HCT116 (cell line): ENCODE measurements at regions not wholly inside any gene's neighbourhood (a gene's known extent, or its start where the extent isn't known, plus 50 kb on each side); places are given as distances from the start of the nearest gene placed in this dataset.

Source experiments
- ATAC-seq: fragments of 200-7000 bp; cut with Tn5 transposase; 2 replicates; pipeline ENCODE4 v1.9.1; 2020; ENCODE audit warnings: mild to moderate bottlenecking, moderate library complexity
- BruUV-seq: library from RNA; stranded (reverse); fragments of 400-500 nt; replicated peaks from 2 replicates; lab custom pipeline; 2021; lab: Mats Ljungman, UMichigan
- CTCF ChIA-PET: fragments of 300-600 bp; sonication (Branson Sonifier 250); formaldehyde crosslinking; loops from one replicate; lab custom pipeline; 2021; ENCODE audit warnings: antibody characterized with exemption; lab: Charles Lee
- POLR2A ChIA-PET: fragments of 300-600, 350-600 bp; sonication (Branson Sonifier 250); formaldehyde crosslinking; loops from one replicate; lab custom pipeline; 2021; ENCODE audit warnings: antibody characterized with exemption; lab: Charles Lee
- RAD21 ChIA-PET, 2 experiments: fragments of 300-600 bp; sonication (Branson Sonifier 250); formaldehyde crosslinking; loops; one replicate each; lab custom pipeline; 2023; ENCODE audit warnings: low total read pairs in 2 of 2; ENCODE audit not compliant: uncharacterized antibody in 2 of 2, unreplicated experiment in 2 of 2, low non-redundant PET in 1 of 2; lab: Charles Lee
- DNase-seq: peaks from one replicate; pipeline ENCODE4 v3.0.0-alpha.2; 2010; ENCODE audit warnings: low read depth, low spot score
- H2AFZ ChIP-seq: fragments of 200-600 bp; shearing (Covaris generic), sonication (generic); 2 replicates; pipeline ENCODE4 v1.6.1; 2017; ENCODE audit warnings: low read depth, mixed run types, mixed read lengths, antibody characterized with exemption, low read length; ENCODE audit not compliant: poor library complexity, severe bottlenecking
- H3K27ac ChIP-seq: 2 replicates; pipeline ENCODE4 v1.5.1; 2012; ENCODE audit warnings: low read depth, low read length
- H3K27me3 ChIP-seq: fragments of 200-600 bp; sonication (generic); 2 replicates; pipeline ENCODE4 v1.6.1; 2016; ENCODE audit warnings: mixed run types, low read length, mixed read lengths; ENCODE audit not compliant: insufficient read depth
- H3K36me3 ChIP-seq, 2 experiments: fragments of 200-500 bp in 1 of 2; fragments of 200-600 bp in 1 of 2; sonication (Bioruptor generic) in 1 of 2; sonication (generic) in 1 of 2; 2 replicates each; pipeline versions ENCODE4 v1.5.1 to v1.6.1; 2014 to 2016; ENCODE audit warnings: low read length in 2 of 2, inconsistent platforms in 1 of 2, mixed read lengths in 1 of 2, mixed run types in 1 of 2; ENCODE audit not compliant: insufficient read depth in 2 of 2, control insufficient read depth in 1 of 2
- H3K4me1 ChIP-seq, 2 experiments: fragments of 200-600 bp in 1 of 2; sonication (generic) in 1 of 2; 2 replicates each; pipeline versions ENCODE4 v1.5.1 to v1.6.1; 2012 to 2017; ENCODE audit warnings: low read length in 2 of 2, inconsistent platforms in 1 of 2, mild to moderate bottlenecking in 1 of 2, mixed read lengths in 1 of 2, mixed run types in 1 of 2, moderate library complexity in 1 of 2; ENCODE audit not compliant: insufficient read depth in 2 of 2, control insufficient read depth in 1 of 2
- H3K4me2 ChIP-seq: fragments of 200-600 bp; sonication (generic); 2 replicates; pipeline ENCODE4 v1.6.1; 2017; ENCODE audit warnings: mixed run types, low read length, mixed read lengths
- H3K4me3 ChIP-seq, 2 experiments: fragments of 200-600 bp in 1 of 2; sonication (generic) in 1 of 2; replicated peaks in 1 of 2; 2 replicates each; pipeline ENCODE4 v1.5.1; 2011 to 2016; ENCODE audit warnings: low read length in 2 of 2, control low read depth in 1 of 2, low read depth in 1 of 2, mild to moderate bottlenecking in 1 of 2, mixed read lengths in 1 of 2, mixed run types in 1 of 2
- H3K79me2 ChIP-seq: fragments of 200-600 bp; sonication (generic); 2 replicates; pipeline ENCODE4 v1.6.1; 2017; ENCODE audit warnings: mild to moderate bottlenecking, mixed run types, low read length, moderate library complexity, mixed read lengths; ENCODE audit not compliant: insufficient read depth
- H3K9ac ChIP-seq: fragments of 200-600 bp; sonication (generic); 2 replicates; pipeline ENCODE4 v1.6.1; 2016; ENCODE audit warnings: low read length, mixed read lengths
- H3K9me2 ChIP-seq: fragments of 200-600 bp; sonication (generic), shearing (Covaris generic); 2 replicates; pipeline ENCODE4 v1.6.1; 2017; ENCODE audit warnings: mixed run types, mild to moderate bottlenecking, moderate library complexity; ENCODE audit not compliant: insufficient read depth
- H3K9me3 ChIP-seq, 2 experiments: fragments of 200-500 bp in 1 of 2; fragments of 200-600 bp in 1 of 2; sonication (Bioruptor generic) in 1 of 2; sonication (generic) in 1 of 2; 2 replicates each; pipeline ENCODE4 v1.6.1; 2014 to 2017; ENCODE audit warnings: low read length in 2 of 2, mixed read lengths in 2 of 2, inconsistent platforms in 1 of 2, low read depth in 1 of 2, mild to moderate bottlenecking in 1 of 2, mixed run types in 1 of 2, moderate library complexity in 1 of 2; ENCODE audit not compliant: control insufficient read depth in 1 of 2, insufficient read depth in 1 of 2
- H4K20me1 ChIP-seq: fragments of 200-600 bp; sonication (generic), shearing (Covaris generic); 2 replicates; pipeline ENCODE4 v1.6.1; 2017; ENCODE audit warnings: mixed run types, mild to moderate bottlenecking, moderate library complexity; ENCODE audit not compliant: insufficient read depth
- CEBPB ChIP-seq: IDR thresholded peaks from 2 replicates; pipeline ENCODE4 v1.6.1; 2012; ENCODE audit warnings: low read depth
- EGR1 ChIP-seq: IDR thresholded peaks from 2 replicates; pipeline ENCODE4 v1.6.1; 2012; ENCODE audit warnings: low read depth
- EZH2 ChIP-seq: fragments of 200-600 bp; sonication (generic); IDR thresholded peaks from 2 replicates; pipeline ENCODE4 v1.6.1; 2017; ENCODE audit warnings: antibody characterized with exemption, mixed run types
- EZH2phosphoT487 ChIP-seq: fragments of 200-600 bp; IDR thresholded peaks from 2 replicates; pipeline ENCODE4 v1.6.1; 2018; ENCODE audit warnings: antibody characterized with exemption, borderline replicate concordance
- FOSL1 ChIP-seq: IDR thresholded peaks from 2 replicates; pipeline ENCODE4 v1.6.1; 2012; ENCODE audit warnings: low read depth
- JUND ChIP-seq: IDR thresholded peaks from 2 replicates; pipeline ENCODE4 v1.6.1; 2012
- POLR2AphosphoS5 ChIP-seq: IDR thresholded peaks from 2 replicates; pipeline ENCODE4 v1.6.1; 2011; ENCODE audit warnings: mild to moderate bottlenecking, low read depth, low read length, moderate library complexity
- SIN3A ChIP-seq: IDR thresholded peaks from 2 replicates; pipeline ENCODE4 v1.6.1; 2012; ENCODE audit warnings: low read depth
- SP1 ChIP-seq: IDR thresholded peaks from 2 replicates; pipeline ENCODE4 v1.6.1; 2012; ENCODE audit warnings: low read depth
- SRF ChIP-seq: IDR thresholded peaks from 2 replicates; pipeline ENCODE4 v1.6.1; 2012; ENCODE audit warnings: low read depth
- TCF7L2 ChIP-seq: IDR thresholded peaks from 2 replicates; pipeline ENCODE4 v1.7.0; 2011; ENCODE audit warnings: borderline replicate concordance, inconsistent platforms; ENCODE audit not compliant: insufficient read depth, insufficient read length; ENCODE audit errors: extremely low read depth
- YY1 ChIP-seq: IDR thresholded peaks from 2 replicates; pipeline ENCODE4 v1.6.1; 2011; ENCODE audit warnings: low read length, low read depth, moderate library complexity, mild to moderate bottlenecking; ENCODE audit not compliant: insufficient replicate concordance; ENCODE audit errors: extremely low read depth
- intact Hi-C: fragments of 100-400 bp; cut with micrococcal nuclease; formaldehyde crosslinking; loops from 2 replicates; pipeline ENCODE4 v1.10.0; 2022
- TF ChIP-seq, protein P1 (sequence below): IDR thresholded peaks from 2 replicates; pipeline ENCODE4 v1.6.1; 2012
- TF ChIP-seq, protein P2 (sequence below): IDR thresholded peaks from 2 replicates; pipeline ENCODE4 v1.6.1; 2011; ENCODE audit warnings: mild to moderate bottlenecking, low read length, moderate library complexity; ENCODE audit not compliant: insufficient replicate concordance; ENCODE audit errors: extremely low read depth
- TF ChIP-seq, protein P3 (sequence below): IDR thresholded peaks from 2 replicates; pipeline ENCODE4 v1.6.1; 2012

DNA sequence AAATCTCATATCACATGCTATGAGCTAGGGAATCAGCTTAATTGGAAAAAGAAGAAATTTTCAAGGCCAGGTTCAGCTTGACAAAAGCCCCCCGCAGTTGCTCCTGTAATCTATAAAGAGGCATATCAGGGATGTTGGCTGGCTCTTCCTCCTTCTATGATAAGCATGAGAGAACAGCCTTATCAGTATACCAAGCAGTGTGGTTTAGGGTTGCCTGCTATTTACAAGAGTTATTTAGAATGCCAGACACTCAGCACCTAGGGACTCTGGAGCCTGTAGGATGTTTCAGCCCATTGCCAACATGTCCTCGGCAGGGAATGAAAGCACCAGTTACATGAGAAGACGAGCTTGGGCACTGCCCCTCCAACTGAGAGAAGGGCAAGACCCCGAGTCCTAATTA, 89.5 kb upstream of the TMPO start:
- no peaks in the 10 kb centered on the region for H3K36me3 ChIP-seq
- H3K9me3 ChIP-seq, result no peaks in the 10 kb centered on the region
- no peaks in the 10 kb centered on the region for H3K27me3 ChIP-seq
- TF ChIP-seq EZH2phosphoT487 (no peak), SP1 (no peak), YY1 (no peak), FOSL1 (no peak), POLR2AphosphoS5 (no peak), TCF7L2 (no peak), JUND (no peak), EZH2 (no peak), CEBPB (no peak), EGR1 (no peak), SRF (no peak), SIN3A (no peak)
- TF ChIP-seq, protein P1, sequence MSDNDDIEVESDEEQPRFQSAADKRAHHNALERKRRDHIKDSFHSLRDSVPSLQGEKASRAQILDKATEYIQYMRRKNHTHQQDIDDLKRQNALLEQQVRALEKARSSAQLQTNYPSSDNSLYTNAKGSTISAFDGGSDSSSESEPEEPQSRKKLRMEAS, result no peak
- TF ChIP-seq, protein P2, sequence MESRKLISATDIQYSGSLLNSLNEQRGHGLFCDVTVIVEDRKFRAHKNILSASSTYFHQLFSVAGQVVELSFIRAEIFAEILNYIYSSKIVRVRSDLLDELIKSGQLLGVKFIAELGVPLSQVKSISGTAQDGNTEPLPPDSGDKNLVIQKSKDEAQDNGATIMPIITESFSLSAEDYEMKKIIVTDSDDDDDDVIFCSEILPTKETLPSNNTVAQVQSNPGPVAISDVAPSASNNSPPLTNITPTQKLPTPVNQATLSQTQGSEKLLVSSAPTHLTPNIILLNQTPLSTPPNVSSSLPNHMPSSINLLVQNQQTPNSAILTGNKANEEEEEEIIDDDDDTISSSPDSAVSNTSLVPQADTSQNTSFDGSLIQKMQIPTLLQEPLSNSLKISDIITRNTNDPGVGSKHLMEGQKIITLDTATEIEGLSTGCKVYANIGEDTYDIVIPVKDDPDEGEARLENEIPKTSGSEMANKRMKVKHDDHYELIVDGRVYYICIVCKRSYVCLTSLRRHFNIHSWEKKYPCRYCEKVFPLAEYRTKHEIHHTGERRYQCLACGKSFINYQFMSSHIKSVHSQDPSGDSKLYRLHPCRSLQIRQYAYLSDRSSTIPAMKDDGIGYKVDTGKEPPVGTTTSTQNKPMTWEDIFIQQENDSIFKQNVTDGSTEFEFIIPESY, result no peak
- TF ChIP-seq, protein P3, sequence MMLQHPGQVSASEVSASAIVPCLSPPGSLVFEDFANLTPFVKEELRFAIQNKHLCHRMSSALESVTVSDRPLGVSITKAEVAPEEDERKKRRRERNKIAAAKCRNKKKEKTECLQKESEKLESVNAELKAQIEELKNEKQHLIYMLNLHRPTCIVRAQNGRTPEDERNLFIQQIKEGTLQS, result no peak
- TF ChIP-seq, all 23 proteins: peak for 0
- DNase-seq (no peak), ATAC-seq (no peak)
- intact Hi-C loops, result loop anchor here (1.0 kb wide), 1 partner anchor 572 kb away; no protein-coding TSS in a partner anchor
- RAD21 ChIA-PET, result no interaction called here
- POLR2A ChIA-PET, result no interaction called here
- H3K27ac ChIP-seq, result no peak overlapping the region
- BruUV-seq, result no TSS peak
- H3K4me2 ChIP-seq, result no peak overlapping the region
- no peak overlapping the region for H3K4me3 ChIP-seq
- CTCF ChIA-PET, result interaction anchor here (1.1 to 1.7 kb wide), 2 partner anchors 573 kb away, joined by 3 to 13 read pairs; no protein-coding TSS in a partner anchor
- H3K4me1 ChIP-seq, result peaks cover 3 to 14% of the 10 kb centered on the region in 2 experiments; a peak in 3 of 4 replicates
- H3K9ac ChIP-seq, result no peak overlapping the region
- H3K9me2 ChIP-seq, result no peaks in the 10 kb centered on the region
- H4K20me1 ChIP-seq, result no peaks in the 10 kb centered on the region
- no peak overlapping the region for H2AFZ ChIP-seq
- no peaks in the 10 kb centered on the region for H3K79me2 ChIP-seq
